HL-60 (cell line): ENCODE measurements at regions not wholly inside any gene's neighbourhood (a gene's known extent, or its start where the extent isn't known, plus 50 kb on each side); places are given as distances from the start of the nearest gene placed in this dataset.

Source experiments
- DNase-seq, 2 experiments: peaks; one replicate each; pipeline ENCODE4 v3.0.0-alpha.2; 2010 to 2020; ENCODE audit warnings: low read depth in 1 of 2, low spot score in 1 of 2
- H3K27ac ChIP-seq: fragments of 250-450 bp; sonication (Bioruptor Pico); replicated peaks from 2 replicates; pipeline ENCODE4 v1.5.1; 2020; ENCODE audit warnings: mild to moderate bottlenecking, moderate library complexity
- H3K27me3 ChIP-seq: fragments of 250-450 bp; sonication (Bioruptor Pico); 2 replicates; pipeline ENCODE4 v1.5.1; 2021; ENCODE audit warnings: mild to moderate bottlenecking, moderate library complexity; ENCODE audit not compliant: insufficient read depth, poor library complexity, severe bottlenecking
- H3K4me3 ChIP-seq: replicated peaks from 2 replicates; pipeline ENCODE4 v1.5.1; 2011; ENCODE audit warnings: mild to moderate bottlenecking, control low read depth, low read length; ENCODE audit not compliant: insufficient read depth
- GABPA ChIP-seq: IDR thresholded peaks from 2 replicates; pipeline ENCODE4 v1.6.1; 2012; ENCODE audit warnings: low read depth
- POLR2AphosphoS5 ChIP-seq: IDR thresholded peaks from 2 replicates; pipeline ENCODE4 v1.6.1; 2012; ENCODE audit warnings: low read depth
- SPI1 ChIP-seq: IDR thresholded peaks from 2 replicates; pipeline ENCODE4 v1.6.1; 2012; ENCODE audit warnings: low read depth, mild to moderate bottlenecking, borderline replicate concordance
- TF ChIP-seq, protein P1 (sequence below): IDR thresholded peaks from 2 replicates; pipeline ENCODE4 v1.6.1; 2012; ENCODE audit warnings: low read depth; ENCODE audit not compliant: insufficient replicate concordance
- TF ChIP-seq, protein P2 (sequence below): IDR thresholded peaks from one replicate; pipeline ENCODE4 v1.5.1; 2011; ENCODE audit warnings: low read length, control low read depth, inconsistent platforms; ENCODE audit not compliant: insufficient read depth

DNA sequence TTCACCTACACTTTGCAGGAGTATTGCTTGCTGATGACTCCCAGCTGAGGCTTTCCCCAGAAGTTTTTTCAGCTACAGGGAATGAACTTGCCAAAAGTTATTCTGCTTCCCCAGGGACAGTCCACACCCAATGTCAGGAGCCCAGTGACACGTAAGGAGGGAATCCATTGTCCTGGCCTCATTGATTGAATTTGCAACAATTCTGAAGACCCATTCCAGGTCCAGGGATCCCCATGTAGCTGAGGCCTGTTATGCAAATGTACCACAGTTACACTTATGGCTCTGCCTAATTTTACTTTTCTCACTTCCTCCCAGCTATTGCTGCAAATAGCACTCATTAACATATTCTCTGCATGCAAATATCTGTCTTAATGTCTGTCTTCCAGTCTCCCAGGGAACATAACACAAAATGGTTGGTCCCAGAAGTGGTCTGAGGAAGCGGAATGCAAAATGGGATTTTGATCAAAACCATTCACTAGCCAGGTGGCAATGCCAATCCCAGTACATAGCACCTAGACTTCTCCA, 113.7 kb upstream of the ACTRT1 start:
- no peak for TF ChIP-seq POLR2AphosphoS5
- no peak for TF ChIP-seq GABPA
- TF ChIP-seq, protein P1, sequence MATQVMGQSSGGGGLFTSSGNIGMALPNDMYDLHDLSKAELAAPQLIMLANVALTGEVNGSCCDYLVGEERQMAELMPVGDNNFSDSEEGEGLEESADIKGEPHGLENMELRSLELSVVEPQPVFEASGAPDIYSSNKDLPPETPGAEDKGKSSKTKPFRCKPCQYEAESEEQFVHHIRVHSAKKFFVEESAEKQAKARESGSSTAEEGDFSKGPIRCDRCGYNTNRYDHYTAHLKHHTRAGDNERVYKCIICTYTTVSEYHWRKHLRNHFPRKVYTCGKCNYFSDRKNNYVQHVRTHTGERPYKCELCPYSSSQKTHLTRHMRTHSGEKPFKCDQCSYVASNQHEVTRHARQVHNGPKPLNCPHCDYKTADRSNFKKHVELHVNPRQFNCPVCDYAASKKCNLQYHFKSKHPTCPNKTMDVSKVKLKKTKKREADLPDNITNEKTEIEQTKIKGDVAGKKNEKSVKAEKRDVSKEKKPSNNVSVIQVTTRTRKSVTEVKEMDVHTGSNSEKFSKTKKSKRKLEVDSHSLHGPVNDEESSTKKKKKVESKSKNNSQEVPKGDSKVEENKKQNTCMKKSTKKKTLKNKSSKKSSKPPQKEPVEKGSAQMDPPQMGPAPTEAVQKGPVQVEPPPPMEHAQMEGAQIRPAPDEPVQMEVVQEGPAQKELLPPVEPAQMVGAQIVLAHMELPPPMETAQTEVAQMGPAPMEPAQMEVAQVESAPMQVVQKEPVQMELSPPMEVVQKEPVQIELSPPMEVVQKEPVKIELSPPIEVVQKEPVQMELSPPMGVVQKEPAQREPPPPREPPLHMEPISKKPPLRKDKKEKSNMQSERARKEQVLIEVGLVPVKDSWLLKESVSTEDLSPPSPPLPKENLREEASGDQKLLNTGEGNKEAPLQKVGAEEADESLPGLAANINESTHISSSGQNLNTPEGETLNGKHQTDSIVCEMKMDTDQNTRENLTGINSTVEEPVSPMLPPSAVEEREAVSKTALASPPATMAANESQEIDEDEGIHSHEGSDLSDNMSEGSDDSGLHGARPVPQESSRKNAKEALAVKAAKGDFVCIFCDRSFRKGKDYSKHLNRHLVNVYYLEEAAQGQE = no peak
- no peaks in the 10 kb centered on the region for H3K27me3 ChIP-seq
- no peak for DNase-seq

DNA sequence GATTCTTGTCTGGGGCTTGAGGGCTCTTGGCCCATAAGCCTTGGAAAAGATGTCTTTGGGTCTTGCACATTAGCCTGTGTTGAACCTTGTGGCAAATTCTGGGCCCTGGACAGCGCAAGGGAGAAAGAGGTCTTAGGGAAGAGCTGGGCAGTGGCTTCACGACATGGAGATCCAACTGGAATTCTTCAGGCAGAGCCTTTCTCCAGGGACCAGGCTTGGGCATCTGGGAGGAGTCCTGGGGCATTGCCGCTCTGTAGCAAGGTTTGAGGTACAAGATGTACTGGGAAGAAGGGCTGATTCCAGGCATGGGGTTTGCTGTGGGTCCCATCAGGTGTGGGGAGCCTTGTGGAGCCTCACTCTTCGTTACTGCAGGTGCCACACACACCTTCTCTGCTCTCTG, 104.0 kb upstream of the ACTRT1 start:
- DNase-seq = no peak
- TF ChIP-seq, protein P1 = no peak
- TF ChIP-seq GABPA (no peak), POLR2AphosphoS5 (no peak), SPI1 (no peak)
- TF ChIP-seq, protein P2, sequence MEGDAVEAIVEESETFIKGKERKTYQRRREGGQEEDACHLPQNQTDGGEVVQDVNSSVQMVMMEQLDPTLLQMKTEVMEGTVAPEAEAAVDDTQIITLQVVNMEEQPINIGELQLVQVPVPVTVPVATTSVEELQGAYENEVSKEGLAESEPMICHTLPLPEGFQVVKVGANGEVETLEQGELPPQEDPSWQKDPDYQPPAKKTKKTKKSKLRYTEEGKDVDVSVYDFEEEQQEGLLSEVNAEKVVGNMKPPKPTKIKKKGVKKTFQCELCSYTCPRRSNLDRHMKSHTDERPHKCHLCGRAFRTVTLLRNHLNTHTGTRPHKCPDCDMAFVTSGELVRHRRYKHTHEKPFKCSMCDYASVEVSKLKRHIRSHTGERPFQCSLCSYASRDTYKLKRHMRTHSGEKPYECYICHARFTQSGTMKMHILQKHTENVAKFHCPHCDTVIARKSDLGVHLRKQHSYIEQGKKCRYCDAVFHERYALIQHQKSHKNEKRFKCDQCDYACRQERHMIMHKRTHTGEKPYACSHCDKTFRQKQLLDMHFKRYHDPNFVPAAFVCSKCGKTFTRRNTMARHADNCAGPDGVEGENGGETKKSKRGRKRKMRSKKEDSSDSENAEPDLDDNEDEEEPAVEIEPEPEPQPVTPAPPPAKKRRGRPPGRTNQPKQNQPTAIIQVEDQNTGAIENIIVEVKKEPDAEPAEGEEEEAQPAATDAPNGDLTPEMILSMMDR = no peak
- no peaks in the 10 kb centered on the region for H3K27me3 ChIP-seq
- no peak overlapping the region for H3K4me3 ChIP-seq
- H3K27ac ChIP-seq = no peak overlapping the region

More for the DNA sequence above, 113.7 kb upstream of the ACTRT1 start:
- Histone ChIP-seq H3K27ac (no peak overlapping the region), H3K4me3 (no peak overlapping the region)

DNA sequence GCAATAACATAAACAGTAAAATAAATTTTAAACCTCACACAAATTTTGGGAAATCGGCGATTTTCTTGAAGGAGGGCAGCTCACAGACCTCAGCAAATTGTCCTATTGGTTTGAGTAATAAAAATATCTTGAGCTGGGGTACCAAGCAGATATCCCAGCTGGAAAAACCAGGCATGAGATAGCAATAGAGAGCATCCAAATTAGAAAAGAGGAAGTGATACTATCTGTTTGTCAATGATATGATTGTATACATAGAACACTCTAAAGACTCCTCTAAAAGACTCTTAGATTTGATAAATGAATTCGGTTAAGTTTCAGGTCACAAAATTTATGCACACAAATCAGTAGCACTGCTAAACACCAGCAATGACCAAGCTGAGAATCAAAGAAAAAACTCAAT, 90.5 kb upstream of the ACTRT1 start:
- H3K27ac ChIP-seq = no peak overlapping the region
- TF ChIP-seq POLR2AphosphoS5 = no peak
- TF ChIP-seq, protein P1 = no peak
- no peak for TF ChIP-seq GABPA
- TF ChIP-seq, protein P2 = no peak
- TF ChIP-seq SPI1 = no peak
- DNase-seq = no peak
- H3K4me3 ChIP-seq = no peak overlapping the region
- no peaks in the 10 kb centered on the region for H3K27me3 ChIP-seq
